Stimulated activated naive CD4-positive, alpha-beta T cell treated with Interleukin-2 at 50 U/mL for 16 hours (primary cell): ENCODE measurements at regions not wholly inside any gene's neighbourhood (a gene's known extent, or its start where the extent isn't known, plus 50 kb on each side); places are given as distances from the start of the nearest gene placed in this dataset.

ENCODE experiments used
- DNase-seq: peaks from one replicate; lab custom pipeline; 2025; lab: John Stamatoyannopoulos, UW

DNA sequence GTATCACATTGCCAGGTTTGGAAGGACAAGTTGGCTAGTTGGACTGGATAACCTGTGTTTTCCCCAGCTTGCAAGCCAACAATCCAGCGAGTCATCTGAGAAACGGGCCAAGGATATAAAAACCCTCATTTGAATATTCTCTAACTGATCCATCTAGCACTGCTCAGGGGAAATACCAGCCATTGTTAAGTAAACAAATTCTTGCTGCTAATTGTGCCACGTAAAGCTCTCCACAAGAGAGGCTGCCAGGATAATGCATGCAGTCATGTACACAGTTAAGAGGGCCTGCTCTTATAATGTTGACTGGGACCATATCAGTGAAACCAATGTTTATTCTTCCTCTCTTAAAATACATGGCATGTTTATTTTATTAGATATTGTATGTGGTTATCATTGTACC is 663.2 kb upstream of the SGCG start:
- no peak for DNase-seq

DNA sequence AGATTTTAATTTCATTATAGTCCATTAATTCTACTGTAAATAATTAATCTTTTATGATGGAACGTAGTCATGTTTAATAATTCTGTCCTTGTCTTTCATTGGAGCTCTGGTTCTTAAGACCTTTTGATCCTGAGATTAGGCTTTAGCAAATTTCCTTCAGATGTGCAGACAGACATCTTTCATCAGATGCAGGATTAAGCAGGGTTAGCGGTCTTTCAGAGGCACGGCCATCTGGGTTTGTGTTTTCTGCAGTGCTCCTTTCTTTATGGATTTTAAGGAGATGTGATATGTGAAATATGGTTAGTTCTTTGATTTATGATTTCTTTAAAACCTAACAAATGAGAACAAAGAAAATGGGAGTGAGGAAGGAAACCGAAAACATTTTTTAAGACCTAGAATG is 643.9 kb upstream of the SGCG start:
- DNase-seq, result no peak

DNA sequence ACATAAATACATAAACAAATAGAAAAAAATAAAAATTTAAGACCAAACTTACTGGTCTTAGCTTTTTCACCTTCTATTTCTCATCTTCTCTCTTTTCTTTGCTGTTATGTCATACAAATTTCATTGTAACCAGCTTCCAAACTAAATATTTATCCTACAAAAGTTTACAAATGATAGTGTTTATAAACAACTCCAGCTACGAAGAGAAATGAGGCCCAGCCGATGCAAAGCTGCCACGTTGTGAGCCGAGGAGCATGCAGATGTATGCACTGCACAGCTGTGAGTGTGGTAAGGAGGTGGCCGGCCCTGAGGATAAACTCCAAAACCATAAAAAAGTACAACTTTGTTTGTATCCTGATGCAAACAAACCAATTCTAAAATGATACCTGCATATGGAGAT is 642.4 kb upstream of the SGCG start:
- no peak for DNase-seq

DNA sequence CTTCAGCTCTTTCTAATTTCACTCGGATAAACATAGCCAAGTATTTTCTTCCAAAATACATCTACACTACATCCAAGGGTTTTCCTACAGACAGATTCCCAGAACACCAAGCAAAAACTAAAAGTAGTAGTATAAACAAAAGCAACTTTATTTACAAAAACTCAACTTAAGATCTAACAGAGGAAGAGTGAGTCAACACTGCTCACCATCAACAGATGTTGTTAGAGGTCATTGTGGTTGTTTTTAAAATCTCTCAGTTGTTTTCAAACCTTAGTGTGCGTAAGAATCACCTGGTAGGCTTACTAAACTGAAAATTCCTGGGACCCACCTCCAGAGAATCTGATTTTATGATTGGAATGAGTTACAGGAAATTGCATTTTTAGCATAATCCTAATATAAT is 631.7 kb upstream of the SGCG start:
- no peak for DNase-seq

DNA sequence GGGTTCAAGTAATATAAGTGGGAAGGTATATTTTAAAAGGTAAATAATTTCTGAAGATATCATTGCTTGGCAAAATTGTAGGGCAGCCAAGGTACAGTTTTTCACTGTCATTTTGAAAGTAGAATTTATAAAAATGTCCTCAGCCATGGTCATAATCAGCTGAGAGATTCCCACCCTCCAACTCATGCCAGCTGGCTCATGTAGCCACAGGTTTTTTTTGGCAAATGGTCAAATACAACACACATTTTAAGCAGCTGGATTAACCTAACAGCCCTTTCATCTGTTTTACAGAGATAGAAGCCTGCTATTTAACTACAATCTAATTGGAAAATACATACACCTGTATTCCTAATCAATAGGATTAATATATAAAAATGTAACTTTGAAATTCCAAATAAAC is 619.2 kb upstream of the SGCG start:
- DNase-seq, result no peak

DNA sequence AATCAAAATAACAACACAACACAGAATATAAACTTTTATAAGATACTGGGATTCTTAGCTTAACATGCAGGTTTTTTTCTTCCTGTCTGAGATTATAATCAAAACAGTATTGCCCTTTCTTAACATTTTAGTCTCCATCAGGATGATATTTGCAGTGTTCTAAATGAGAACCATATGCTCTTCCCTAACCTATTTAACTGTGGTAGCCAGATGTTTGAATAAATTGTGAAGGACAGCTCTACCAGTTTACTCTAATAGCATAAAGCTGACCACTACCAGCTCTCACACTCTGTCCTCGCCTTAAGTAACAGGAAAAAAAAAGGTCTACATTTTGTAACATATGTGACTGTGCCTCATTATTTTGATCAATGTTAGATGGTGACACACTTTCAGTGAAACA is 618.7 kb upstream of the SGCG start:
- DNase-seq, result no peak

DNA sequence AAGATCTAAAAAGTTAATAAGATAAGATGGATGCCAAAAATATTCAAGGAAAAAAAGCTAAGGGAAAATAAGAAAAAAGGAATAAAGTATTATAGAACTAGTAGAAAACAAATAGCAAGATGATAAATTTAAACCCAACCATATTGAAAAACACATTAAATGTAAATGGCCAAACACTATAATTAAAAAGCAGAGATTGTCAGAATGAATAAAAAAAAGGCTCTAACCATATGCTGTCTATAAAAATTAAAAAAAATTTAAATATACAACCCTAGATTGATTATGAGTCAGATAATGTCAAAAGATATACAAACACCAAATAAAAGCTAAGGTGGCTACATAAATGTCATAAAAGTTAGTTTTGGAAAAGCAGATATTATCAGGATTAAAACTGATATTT is 617.5 kb upstream of the SGCG start:
- DNase-seq, result no peak

DNA sequence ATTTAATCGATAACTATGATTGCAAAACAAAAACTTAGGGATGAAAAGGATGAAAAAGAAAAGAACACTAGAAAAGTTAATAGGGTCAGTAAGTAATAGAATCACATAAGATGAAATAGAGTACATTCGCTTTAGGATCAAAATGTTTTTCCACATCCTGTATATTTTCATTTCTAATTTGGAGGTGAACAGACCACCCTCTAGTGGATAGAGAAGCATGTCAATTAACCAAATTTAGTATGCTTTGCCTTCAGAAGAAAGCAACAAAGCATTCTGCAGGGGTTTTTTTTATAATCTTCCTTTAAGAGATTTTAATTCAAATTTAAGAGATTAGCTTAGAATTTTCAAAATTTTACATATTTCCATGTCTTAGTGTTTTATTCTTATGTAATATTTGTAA is 611.0 kb upstream of the SGCG start:
- DNase-seq, result no peak

DNA sequence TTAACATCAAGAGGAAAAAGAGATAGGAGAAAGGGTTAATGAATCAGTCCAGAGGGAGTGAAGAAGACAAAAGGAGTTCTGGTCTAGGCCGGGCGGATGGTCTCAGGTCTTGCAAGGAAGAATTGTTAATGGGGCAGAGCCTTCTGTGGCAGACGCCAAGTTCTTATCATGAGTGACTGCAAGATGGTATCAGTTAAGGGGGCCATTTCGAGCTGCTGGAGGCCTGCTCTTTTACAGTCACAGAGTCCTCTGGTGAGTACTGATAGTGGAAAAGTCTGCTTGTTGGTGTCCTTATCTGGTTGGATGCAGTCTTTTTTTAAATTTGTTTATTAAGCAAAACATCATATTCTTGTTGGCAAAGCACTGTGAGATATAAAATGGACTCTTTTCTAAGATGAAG is 590.9 kb upstream of the SGCG start:
- no peak for DNase-seq

DNA sequence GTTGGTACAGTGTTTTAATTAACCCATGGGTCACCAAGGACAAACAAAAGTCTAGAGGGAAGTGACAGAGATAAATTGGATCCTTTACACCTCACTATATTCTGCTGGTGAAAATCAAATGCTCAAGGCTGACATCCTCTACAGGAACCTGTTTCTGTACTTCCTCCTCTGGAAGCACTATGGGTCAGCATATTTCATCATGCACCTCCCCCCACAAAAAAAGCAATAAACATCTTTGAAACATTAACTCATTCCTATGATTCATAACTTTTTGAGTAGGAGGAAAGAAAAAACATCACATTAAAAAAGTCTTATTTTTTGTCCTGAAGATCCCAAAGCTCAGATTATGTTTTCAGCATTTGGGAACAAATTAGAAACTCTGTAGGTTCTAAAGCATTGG is 588.3 kb upstream of the SGCG start:
- no peak for DNase-seq

DNA sequence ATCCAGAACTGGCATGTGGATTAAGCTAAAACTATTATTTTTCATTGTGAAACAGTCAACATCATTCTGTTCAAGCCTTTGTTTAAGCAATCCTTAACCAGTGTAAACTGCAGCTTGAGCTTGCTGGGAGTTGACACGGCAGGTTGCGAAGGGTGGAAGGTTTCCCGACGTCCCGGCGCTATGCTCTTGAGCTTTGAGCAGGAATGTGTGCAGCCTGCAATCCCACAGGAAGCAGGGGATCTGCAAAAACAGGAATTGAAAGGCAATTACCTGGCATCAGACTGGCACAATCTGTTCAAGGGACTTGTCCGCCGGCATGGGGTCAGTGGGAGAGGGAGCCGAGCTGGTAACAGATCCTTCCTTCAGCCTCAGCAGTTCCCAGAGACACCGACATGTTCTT is 586.7 kb upstream of the SGCG start:
- no peak for DNase-seq

DNA sequence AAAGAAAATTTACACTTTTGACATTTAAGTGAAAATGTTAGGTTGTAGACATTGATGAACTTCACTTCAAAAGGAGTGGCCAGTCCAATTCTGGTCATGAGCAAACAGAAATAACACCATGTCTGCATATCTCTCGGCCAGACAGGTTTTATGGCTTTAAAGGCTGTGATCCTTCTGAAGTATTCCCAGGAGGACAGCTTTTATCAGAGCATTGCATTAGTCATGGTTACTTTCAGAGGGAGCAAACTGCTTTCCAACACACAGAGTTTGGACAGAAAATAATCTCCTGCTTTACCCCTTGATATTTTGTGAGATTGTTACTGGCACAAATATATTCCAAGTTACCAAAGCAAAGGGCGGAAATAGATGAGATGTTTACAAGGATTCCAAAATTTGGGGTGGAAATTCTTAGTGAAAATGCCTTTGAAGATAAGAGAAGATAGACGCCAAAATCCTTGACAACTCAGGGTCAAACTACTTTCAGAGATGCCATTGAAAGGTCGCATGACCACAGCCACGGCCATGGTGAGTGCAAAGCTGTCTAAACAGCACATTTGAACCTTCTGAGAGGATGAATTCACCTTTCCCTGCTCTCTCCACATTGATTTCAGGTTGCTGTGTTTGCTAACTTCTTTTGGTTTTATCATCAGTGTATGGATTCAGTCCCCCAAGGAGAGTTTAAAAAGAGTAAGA is 584.5 kb upstream of the SGCG start:
- no peak for DNase-seq

DNA sequence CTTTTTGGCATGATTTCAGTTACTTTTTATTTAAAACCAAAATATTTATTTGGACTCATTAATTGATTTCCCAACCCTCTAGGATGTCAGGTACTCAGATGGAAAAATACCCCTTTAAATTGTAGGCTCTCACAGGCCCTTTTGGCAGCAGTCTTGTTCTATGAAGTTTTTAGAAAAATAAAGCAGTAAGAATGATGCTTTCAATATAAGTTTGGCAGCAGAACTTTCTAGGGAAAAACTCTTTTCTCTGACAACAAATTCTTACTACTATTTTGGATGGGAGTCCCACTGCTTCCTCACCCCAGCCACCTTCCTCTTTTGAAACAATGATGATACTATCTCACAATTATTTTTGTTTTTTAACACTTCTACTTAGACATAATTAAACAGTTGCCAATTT is 581.6 kb upstream of the SGCG start:
- no peak for DNase-seq

DNA sequence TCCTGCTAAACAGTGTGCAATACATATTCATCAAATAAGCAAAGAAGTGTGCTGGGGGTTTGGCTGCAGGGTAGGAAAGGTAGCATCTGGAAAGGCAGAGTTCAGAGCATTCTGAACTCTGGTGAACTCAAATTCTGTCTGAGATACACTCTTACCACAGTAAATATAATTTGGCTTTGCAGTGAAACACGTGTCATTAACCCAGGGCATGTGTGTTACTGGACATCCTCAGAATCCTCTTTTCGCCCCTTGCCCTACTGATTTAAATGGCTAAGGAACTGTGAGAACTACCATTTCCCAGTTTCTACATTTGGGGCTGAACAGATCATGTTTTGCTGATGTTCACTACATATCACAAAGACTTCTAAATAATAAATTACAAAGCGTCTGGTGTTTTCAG is 562.8 kb upstream of the SGCG start:
- DNase-seq, result no peak

DNA sequence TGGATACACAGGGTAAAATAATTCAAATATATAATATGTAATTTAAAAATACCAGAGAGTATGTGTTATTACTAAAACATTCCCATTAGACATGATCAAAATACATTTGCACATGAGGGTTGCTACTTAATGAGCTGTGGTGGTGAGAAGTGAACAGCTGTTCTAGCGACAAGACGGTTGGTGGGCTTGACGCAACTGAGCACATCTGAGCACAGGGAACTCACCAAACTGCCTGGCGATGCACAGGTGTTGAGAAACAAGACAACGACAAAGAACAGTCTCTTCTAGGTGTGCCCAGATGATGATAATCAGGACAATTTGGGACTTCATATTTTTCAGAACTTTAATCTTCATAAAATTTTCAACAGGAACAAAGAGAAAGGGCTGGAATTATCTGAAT is 555.1 kb upstream of the SGCG start:
- no peak for DNase-seq

DNA sequence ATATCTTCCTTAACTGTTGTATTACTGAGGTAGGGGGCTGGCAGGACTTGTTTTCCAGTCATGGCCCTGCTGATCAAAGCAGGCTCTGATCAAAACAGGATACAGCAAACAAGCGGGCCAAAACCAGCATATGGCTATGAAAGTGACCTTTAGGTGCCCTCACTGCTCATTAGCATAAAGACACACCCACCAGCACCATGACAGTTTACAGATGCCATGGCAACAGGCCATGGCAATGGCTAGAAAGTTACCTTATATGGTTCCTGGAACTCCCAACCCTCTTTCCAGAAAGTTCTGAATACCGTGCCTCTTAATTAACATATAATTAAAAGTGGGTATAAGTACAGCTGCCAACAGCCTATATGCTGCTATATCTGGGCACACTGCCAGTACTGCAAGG is 551.4 kb upstream of the SGCG start:
- no peak for DNase-seq

DNA sequence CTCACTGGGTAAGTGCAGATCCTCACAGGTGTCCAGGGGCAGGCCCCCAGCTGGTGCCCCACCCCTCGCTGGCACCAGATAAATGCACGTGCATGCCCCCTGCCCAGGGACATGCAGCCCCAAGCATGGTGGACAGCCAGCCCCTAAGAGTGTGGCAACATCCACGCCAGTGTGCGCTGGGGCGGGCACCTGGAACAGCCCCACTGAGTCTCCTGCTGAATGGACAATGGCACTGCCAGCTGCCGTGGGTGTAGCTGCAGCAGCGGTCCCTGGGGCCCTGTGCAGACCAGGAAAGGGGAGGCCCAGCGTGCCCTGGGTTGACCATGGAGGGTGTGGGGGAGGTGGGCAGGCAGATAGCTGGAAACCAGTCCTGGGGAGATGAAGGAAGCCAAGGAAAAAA is 538.7 kb upstream of the SGCG start:
- DNase-seq, result no peak

DNA sequence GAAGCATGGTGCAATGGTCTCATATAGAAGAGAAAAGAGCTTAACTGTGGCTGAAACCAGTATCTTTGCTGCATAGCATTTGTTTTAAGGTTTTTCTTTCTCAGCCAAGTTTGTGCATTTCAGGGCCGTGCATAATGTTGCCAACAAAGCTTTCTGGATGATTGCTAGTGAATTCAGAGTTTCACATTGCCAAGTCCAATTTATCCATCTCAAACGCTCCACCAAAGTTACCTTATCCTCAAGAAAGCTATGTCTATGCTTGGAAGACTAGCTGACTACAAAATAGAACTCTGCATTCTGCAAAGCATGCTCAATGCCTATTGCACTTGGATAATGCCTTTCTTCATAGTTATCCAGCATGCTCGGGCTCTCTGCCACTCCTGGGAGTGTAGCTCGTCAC is 535.8 kb upstream of the SGCG start:
- no peak for DNase-seq

DNA sequence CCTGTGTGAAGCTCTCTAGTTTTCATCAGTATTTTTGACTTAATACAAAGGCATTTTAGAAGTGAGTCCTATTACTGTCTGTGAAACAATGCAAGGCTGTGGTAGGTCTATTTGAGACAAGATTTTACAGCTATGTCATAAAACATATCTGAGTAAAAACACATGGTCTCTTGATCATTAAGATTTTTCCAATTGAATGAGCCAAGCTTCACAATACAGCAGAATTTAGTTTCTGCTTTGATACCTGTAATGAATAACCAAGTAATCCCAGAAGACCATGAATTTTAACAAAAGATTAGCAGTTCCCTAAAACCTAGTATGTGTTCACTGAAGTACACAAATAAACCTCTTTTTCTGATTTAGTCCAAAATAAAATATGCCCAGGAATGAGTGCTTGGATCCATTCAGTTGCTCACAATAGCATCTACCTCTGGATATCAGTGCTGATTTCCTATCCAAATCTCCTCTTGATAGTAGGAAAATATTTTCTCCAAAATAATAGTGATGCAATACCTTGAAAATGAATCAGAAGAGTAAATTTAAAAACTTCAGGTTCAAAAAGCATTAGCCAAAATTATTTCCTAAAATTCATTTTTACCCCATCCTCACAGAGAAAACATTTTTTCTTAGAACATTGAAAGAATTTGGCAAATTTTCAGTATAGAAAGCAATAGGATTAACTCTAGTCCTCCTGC is 533.5 kb upstream of the SGCG start:
- no peak for DNase-seq

DNA sequence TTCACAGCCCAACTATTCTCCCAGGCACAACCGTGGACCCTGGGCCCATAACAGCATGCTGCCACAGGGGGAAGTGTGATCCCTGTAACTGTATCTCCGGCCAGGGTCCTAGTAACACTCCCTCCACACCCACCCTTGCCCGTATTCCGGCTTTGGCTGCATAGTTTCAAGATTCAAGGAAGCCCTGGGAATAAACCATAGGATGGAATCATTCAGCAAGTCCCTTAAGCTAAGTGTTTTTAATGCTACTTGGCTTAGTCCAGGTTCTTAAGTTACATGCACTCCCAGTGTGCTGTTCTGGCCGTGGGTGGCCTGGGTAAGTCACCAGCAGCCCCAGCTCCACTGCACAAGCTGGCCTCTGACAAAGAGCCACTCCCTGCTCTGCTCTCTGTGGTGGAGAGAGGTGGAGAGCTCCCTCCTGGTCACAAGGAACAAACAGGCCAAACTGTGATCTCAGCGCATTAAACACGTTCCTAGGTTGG is 532.4 kb upstream of the SGCG start:
- DNase-seq, result no peak

DNA sequence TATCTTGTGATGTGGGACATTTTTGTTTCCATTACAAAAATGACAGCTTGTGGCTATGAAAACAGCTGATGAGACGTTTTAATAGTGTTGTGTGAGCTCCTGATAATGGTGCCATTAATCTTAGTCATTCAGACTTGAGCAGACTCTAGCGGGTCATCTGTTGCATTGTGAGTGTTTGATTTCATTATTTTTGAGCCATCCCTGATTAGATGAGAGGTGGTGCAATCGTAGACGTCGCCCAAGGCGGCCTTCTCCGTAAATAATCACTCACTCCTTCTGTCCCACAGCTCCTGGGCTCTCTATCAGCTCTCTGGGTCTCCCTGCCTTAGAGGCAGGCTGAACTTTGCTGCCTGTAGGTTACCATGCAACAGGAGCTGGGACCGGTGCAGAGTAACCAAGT is 528.0 kb upstream of the SGCG start:
- no peak for DNase-seq

DNA sequence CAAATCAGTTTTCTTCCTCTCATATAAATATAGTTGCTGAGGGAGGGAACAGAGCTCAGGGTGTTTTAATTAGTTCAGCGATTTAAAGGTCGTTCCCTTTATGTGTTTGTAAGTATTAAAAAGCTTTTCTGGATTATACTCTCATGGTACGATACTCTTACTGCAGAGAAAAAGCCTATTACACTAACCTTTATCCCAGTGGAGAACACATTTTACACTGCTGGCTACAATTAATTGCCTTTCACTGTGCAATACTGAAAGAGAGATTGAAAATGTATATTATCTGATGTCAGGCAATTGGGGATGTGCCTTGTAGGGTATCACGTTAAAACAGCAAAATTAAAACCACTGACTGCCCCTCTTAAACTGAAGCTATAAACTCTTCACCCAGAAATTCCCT is 526.9 kb upstream of the SGCG start:
- no peak for DNase-seq

DNA sequence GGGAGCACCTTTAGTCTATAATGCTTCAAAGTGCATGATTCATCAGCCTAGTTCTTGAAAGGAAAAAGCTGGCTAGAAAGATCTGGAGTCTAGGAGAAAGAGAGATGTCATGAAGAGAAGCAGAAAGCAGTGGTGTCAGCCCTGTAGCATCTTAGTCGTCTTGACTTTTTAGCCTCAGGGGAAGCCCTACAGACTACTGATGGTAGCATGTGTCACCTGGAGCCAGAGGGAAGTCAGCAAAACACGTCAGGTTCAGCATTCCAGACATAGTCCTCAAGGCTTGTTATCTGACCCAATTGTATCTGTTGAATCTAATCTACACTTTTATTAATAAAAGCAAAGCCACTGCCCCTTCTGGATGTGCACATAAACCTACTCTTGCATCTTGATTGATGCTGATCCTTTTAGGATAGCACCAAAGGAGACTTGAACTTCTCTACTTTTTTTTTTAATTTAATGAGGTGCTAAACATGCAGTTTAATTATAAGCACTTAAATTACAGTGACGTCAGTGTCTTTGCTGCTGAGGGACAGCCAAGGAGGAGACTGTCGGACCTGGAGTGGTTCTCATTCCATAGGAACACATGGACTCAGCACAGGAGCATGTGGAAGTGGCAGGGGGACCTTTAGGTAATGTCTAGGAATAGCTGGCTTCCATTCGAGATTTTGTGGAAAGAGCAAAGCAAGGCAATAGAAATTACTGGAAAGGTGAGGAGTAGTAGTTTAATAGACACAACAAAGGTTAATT is 525.5 kb upstream of the SGCG start:
- no peak for DNase-seq
